Astrocyte (in vitro differentiated cells and primary cell): ENCODE measurements at regions not wholly inside any gene's neighbourhood (a gene's known extent, or its start where the extent isn't known, plus 50 kb on each side); places are given as distances from the start of the nearest gene placed in this dataset.

Experiments used
- CTCF ChIP-seq: IDR thresholded peaks from 2 replicates; pipeline ENCODE4 v1.5.1; 2011; ENCODE audit warnings: low read depth, mild to moderate bottlenecking, inconsistent platforms, low read length, moderate library complexity; ENCODE audit not compliant: insufficient read depth
- EZH2 ChIP-seq: IDR thresholded peaks from 2 replicates; pipeline ENCODE4 v1.6.1; 2012; ENCODE audit warnings: mild to moderate bottlenecking, low read length, inconsistent platforms; ENCODE audit not compliant: insufficient read depth

- no peak for TF ChIP-seq CTCF
- TF ChIP-seq EZH2, result no peak
Measured at GRCh38 chr2:21331625-21332370, 208.0 kb downstream of the TDRD15 start.
